ENCODE measurements at regions not wholly inside any gene's neighbourhood (a gene's known extent, or its start where the extent isn't known, plus 50 kb on each side); places are given as distances from the start of the nearest gene placed in this dataset.

- TF ChIP-seq POLR2A (IDR thresholded peaks at IDR 0.05; ENCODE audit: low read length) (no peak), GATA1 (IDR thresholded peaks at IDR 0.05; ENCODE audit: low read depth, low read length) (no peak)
These were observed 239.7 kb downstream of the GADD45G start for GRCh38 chr9:89844535-89844934.
